ENCODE measurements at regions not wholly inside any gene's neighbourhood (a gene's known extent, or its start where the extent isn't known, plus 50 kb on each side); places are given as distances from the start of the nearest gene placed in this dataset.

- no peak overlapping the region for H3K4me3 Mint-ChIP-seq
- no peak for DNase-seq (ENCODE audit: low read depth, low spot score)
- H3K27me3 Mint-ChIP-seq (ENCODE audit: low read depth) = peaks cover 4% of the 10 kb centered on the region
- no peaks in the 10 kb centered on the region for H3K36me3 Mint-ChIP-seq (ENCODE audit: low read depth)
- H3K9me3 Mint-ChIP-seq = peaks cover 6% of the 10 kb centered on the region
- no peaks in the 10 kb centered on the region for H3K4me1 Mint-ChIP-seq
- no peak overlapping the region for H3K27ac Mint-ChIP-seq (ENCODE audit: unreplicated experiment)
- no peak for TF ChIP-seq CTCF (conservative IDR thresholded peaks at IDR 0.05)
Measured at GRCh38 chr20:60088236-60088635, 130.0 kb downstream of the CDH26 start.

- TF ChIP-seq CTCF (conservative IDR thresholded peaks at IDR 0.05) = no peak
- H3K36me3 Mint-ChIP-seq (ENCODE audit: low read depth) = peaks cover 4% of the 10 kb centered on the region
- no peak overlapping the region for H3K4me3 Mint-ChIP-seq
- H3K27ac Mint-ChIP-seq (ENCODE audit: unreplicated experiment) = no peak overlapping the region
- peaks cover 11% of the 10 kb centered on the region for H3K9me3 Mint-ChIP-seq
- DNase-seq (ENCODE audit: low read depth, low spot score) = no peak
- no peaks in the 10 kb centered on the region for H3K4me1 Mint-ChIP-seq
- H3K27me3 Mint-ChIP-seq (ENCODE audit: low read depth) = peaks cover 3% of the 10 kb centered on the region
Measured at GRCh38 chr20:60090631-60091030, 132.4 kb downstream of the CDH26 start.

DNA sequence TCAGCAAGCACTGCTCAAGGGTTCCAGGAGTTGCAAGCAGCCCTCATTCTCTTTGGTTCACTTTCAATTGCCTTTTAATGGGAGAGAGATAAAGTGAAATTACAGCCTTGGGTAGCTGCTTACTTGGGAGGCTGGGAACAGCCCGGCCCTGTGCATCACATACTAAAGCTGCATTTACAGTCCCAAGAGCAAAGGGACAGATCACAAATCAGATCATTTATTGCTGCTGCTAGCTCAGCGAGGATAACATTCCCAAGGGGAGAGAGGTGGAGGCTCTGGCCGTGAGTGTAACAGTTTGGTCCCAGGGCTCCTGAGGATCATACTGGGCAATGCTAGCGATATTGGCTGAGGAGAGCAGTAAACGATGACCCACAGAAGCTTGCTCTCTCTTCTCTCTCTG lies 133.1 kb downstream of the CDH26 start:
- peaks cover 11% of the 10 kb centered on the region for H3K9me3 Mint-ChIP-seq

DNA sequence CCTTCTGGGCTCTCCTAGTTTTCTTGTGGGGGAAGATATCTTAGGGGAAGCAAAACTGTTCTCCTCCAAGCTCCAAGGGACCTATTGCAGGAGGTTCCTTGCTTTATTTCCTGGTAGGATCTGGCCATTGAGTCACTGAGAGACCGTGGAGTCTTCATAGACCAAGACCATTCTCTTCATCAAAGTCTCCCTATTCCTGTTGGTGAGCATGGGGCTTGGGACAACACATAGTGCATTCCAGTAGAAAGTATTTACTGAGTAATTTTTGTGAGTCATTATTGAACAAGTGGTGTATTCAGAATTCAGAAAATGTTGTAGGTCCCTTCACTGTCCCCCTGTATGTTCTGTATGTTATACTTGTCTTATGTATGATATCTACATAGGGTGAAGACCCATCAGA lies 133.6 kb downstream of the CDH26 start:
- TF ChIP-seq CTCF (conservative IDR thresholded peaks at IDR 0.05) = no peak
- Mint-ChIP-seq H3K36me3 (ENCODE audit: low read depth) (peaks cover 4% of the 10 kb centered on the region), H3K27ac (ENCODE audit: unreplicated experiment) (no peak overlapping the region), H3K4me3 (no peak overlapping the region), H3K9me3 (peaks cover 11% of the 10 kb centered on the region), H3K27me3 (ENCODE audit: low read depth) (peaks cover 3% of the 10 kb centered on the region), H3K4me1 (no peaks in the 10 kb centered on the region)
- DNase-seq (ENCODE audit: low read depth, low spot score) = no peak

More for the DNA sequence above, 133.1 kb downstream of the CDH26 start:
- Mint-ChIP-seq H3K4me1 (no peaks in the 10 kb centered on the region), H3K27me3 (ENCODE audit: low read depth) (peaks cover 3% of the 10 kb centered on the region), H3K27ac (ENCODE audit: unreplicated experiment) (no peak overlapping the region), H3K36me3 (ENCODE audit: low read depth) (peaks cover 4% of the 10 kb centered on the region), H3K4me3 (no peak overlapping the region)
- TF ChIP-seq CTCF (conservative IDR thresholded peaks at IDR 0.05) = no peak
- DNase-seq (ENCODE audit: low read depth, low spot score) = no peak

- Mint-ChIP-seq H3K27me3 (ENCODE audit: low read depth) (peaks cover 3% of the 10 kb centered on the region), H3K4me1 (no peaks in the 10 kb centered on the region), H3K4me3 (no peak overlapping the region), H3K9me3 (peaks cover 12% of the 10 kb centered on the region), H3K27ac (ENCODE audit: unreplicated experiment) (no peak overlapping the region), H3K36me3 (ENCODE audit: low read depth) (peaks cover 4% of the 10 kb centered on the region)
- DNase-seq (ENCODE audit: low read depth, low spot score) = no peak
- TF ChIP-seq CTCF (conservative IDR thresholded peaks at IDR 0.05) = no peak
Measured at GRCh38 chr20:60092729-60093128, 134.5 kb downstream of the CDH26 start.

DNA sequence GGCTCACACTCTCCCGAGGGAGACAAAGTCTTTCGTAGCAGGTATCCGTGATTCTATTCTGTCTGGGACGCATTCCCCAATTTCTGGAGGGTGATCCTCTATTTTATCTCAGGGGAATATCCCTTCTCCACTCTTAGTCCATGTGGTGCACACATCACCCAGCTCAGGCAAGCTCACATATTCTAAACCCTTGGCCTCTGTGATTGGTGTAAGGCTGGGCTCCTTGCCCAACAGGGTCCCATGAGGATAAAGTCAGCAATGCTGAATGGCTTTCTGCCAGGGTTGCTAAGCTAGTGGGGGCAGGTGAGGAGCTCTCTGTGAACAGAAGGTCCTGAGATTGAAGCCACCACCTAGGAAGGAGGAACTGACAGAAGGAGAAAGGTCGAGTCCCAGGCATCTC lies 137.2 kb downstream of the CDH26 start:
- H3K27ac Mint-ChIP-seq (ENCODE audit: unreplicated experiment) = no peak overlapping the region
- peaks cover 18% of the 10 kb centered on the region for H3K9me3 Mint-ChIP-seq
- no peak for TF ChIP-seq CTCF (conservative IDR thresholded peaks at IDR 0.05)
- H3K4me3 Mint-ChIP-seq = no peak overlapping the region
- H3K36me3 Mint-ChIP-seq (ENCODE audit: low read depth) = peaks cover 4% of the 10 kb centered on the region
- H3K27me3 Mint-ChIP-seq (ENCODE audit: low read depth) = peaks cover 3% of the 10 kb centered on the region
- DNase-seq (ENCODE audit: low read depth, low spot score) = no peak
- H3K4me1 Mint-ChIP-seq = no peaks in the 10 kb centered on the region

Measured in neural crest cell (in vitro differentiated cells).